ENCODE measurements at regions not wholly inside any gene's neighbourhood (a gene's known extent, or its start where the extent isn't known, plus 50 kb on each side); places are given as distances from the start of the nearest gene placed in this dataset.

GRCh38 chr6:125571207-125571755 is 178.2 kb upstream of the HEY2 start (continued):
- TF ChIP-seq TFE3 (CRISPR knock-in tag; IDR thresholded peaks at IDR 0.05) (no peak), SNAPC5 (CRISPR knock-in tag; IDR thresholded peaks at IDR 0.05) (no peak), ZNF449 (CRISPR knock-in tag; IDR thresholded peaks at IDR 0.05) (no peak), CXXC5 (CRISPR knock-in tag; IDR thresholded peaks at IDR 0.05) (no peak), HDAC6 (IDR thresholded peaks at IDR 0.05; ENCODE audit: low read depth, low read length) (no peak), ZFPM2 (CRISPR knock-in tag; IDR thresholded peaks at IDR 0.05) (no peak), POLR2AphosphoS5 (IDR thresholded peaks at IDR 0.05; ENCODE audit: control insufficient read depth, insufficient read depth, low read depth, low read length) (no peak), ZFP1 (CRISPR knock-in tag; IDR thresholded peaks at IDR 0.05) (no peak)

- Histone ChIP-seq H3K27me3 (ENCODE audit: control insufficient read depth in 2 of 2, insufficient read depth in 2 of 2, low read length in 2 of 2) (no peaks in the 10 kb centered on the region), H3K9me1 (ENCODE audit: control insufficient read depth, insufficient read depth, low read length) (no peaks in the 10 kb centered on the region), H3K27ac (ENCODE audit: extremely low read depth, low read depth, low read length) (no peak overlapping the region), H3K79me2 (ENCODE audit: control insufficient read depth, insufficient read depth, low read length) (no peaks in the 10 kb centered on the region), H3K4me2 (ENCODE audit: insufficient read depth, low read length) (no peak overlapping the region), H2AFZ (ENCODE audit: low read depth, low read length) (no peak overlapping the region), H3K4me1 (replicated peaks in 1 of 2; ENCODE audit: control insufficient read depth in 2 of 2, insufficient read depth in 2 of 2, low read length in 2 of 2) (no peaks in the 10 kb centered on the region), H3K9me3 (replicated peaks; ENCODE audit: control insufficient read depth, insufficient read depth, low read depth, low read length) (no peaks in the 10 kb centered on the region), H3K4me3 (no peak overlapping the region), H3K36me3 (ENCODE audit: control insufficient read depth, insufficient read depth, low read length) (no peaks in the 10 kb centered on the region), H4K20me1 (replicated peaks; ENCODE audit: control insufficient read depth, insufficient read depth, low read length) (no peaks in the 10 kb centered on the region), H3K9ac (ENCODE audit: insufficient read depth in 1 of 2, low read depth in 2 of 2, low read length in 2 of 2) (no peak overlapping the region)
- POLR2A ChIA-PET = interaction anchor here (1.6 kb wide), 1 partner anchor 12 kb away, joined by 4 read pairs; no protein-coding TSS in a partner anchor
- CTCF ChIA-PET (ENCODE audit: low intra/inter-chr PET ratio) = no interaction called here
- intact Hi-C loops (cut with micrococcal nuclease) = no loop called here
- 6% methylated on average over 7 of the region's 7 CpGs for WGBS (ENCODE audit: insufficient coverage, low coverage, missing lambda C conversion rate)
- no TSS peak for BruUV-seq (replicated peaks)
- FAIRE-seq = no peak
- ATAC-seq = no peak
- DNase-seq (ENCODE audit: extremely low read depth in 1 of 4, low spot score in 3 of 4) = no peak
- in situ Hi-C loops (cut with MboI) = no loop called here
- TF ChIP-seq ARID4B (CRISPR knock-in tag; IDR thresholded peaks at IDR 0.05) = no peak
- TF ChIP-seq ZNF57 (CRISPR knock-in tag; IDR thresholded peaks at IDR 0.05) = no peak
- no peak for TF ChIP-seq SNRNP70 (optimal IDR thresholded peaks at IDR 0.05; ENCODE audit: low read depth, low read length)
Observed at GRCh38 chr6:125574604-125575003, 174.8 kb upstream of the HEY2 start.
